ENCODE measurements at regions not wholly inside any gene's neighbourhood (a gene's known extent, or its start where the extent isn't known, plus 50 kb on each side); places are given as distances from the start of the nearest gene placed in this dataset.

- no peaks in the 10 kb centered on the region for H3K27me3 ChIP-seq (ENCODE audit: insufficient read depth, low read length, poor library complexity, severe bottlenecking)
- peaks cover 6% of the 10 kb centered on the region for H3K4me1 ChIP-seq (ENCODE audit: insufficient read depth, low read length, poor library complexity, severe bottlenecking)
- H3K4me2 ChIP-seq (ENCODE audit: low read depth, low read length, poor library complexity, severe bottlenecking), result no peak overlapping the region
- no peaks in the 10 kb centered on the region for H3K9me2 ChIP-seq (replicated peaks; ENCODE audit: low read depth, low read length)
- no peak for TF ChIP-seq CTCF (conservative IDR thresholded peaks at IDR 0.05; ENCODE audit: low read length)
- no peak for TF ChIP-seq EZH2phosphoT487 (IDR thresholded peaks at IDR 0.05; ENCODE audit: borderline replicate concordance)
- H2AFZ ChIP-seq (ENCODE audit: low read length), result peak overlapping the region; percentile 66; the same call in 1 of the 2 replicates
- H3K9ac ChIP-seq (ENCODE audit: low read depth, low read length, poor library complexity, severe bottlenecking), result peak overlapping the region; percentile 9
- no peaks in the 10 kb centered on the region for H3K79me2 ChIP-seq (ENCODE audit: insufficient read depth, low read length)
- H4K20me1 ChIP-seq (ENCODE audit: insufficient read depth, low read length, poor library complexity, severe bottlenecking), result no peaks in the 10 kb centered on the region
- H3K4me3 ChIP-seq (ENCODE audit: low read length, poor library complexity, severe bottlenecking), result no peak overlapping the region
- H3K36me3 ChIP-seq (ENCODE audit: insufficient read depth, low read length), result no peaks in the 10 kb centered on the region
- H3K9me3 ChIP-seq (ENCODE audit: insufficient read depth, low read depth, low read length), result no peaks in the 10 kb centered on the region
- H3F3A ChIP-seq (ENCODE audit: low read depth), result no peaks in the 10 kb centered on the region
Measured at GRCh38 chr5:1641041-1641440, 117.3 kb upstream of the LPCAT1 start.

GRCh38 chr5:1640421-1640881 is 116.7 kb upstream of the LPCAT1 start:
- no peak overlapping the region for H2AFZ ChIP-seq (ENCODE audit: low read length)
- H3K4me2 ChIP-seq (ENCODE audit: low read depth, low read length, poor library complexity, severe bottlenecking), result no peak overlapping the region
- no peaks in the 10 kb centered on the region for H3K9me2 ChIP-seq (replicated peaks; ENCODE audit: low read depth, low read length)
- no peaks in the 10 kb centered on the region for H3K9me3 ChIP-seq (ENCODE audit: insufficient read depth, low read depth, low read length)
- no peaks in the 10 kb centered on the region for H3F3A ChIP-seq (ENCODE audit: low read depth)
- H3K9ac ChIP-seq (ENCODE audit: low read depth, low read length, poor library complexity, severe bottlenecking), result no peak overlapping the region
- no peaks in the 10 kb centered on the region for H3K36me3 ChIP-seq (ENCODE audit: insufficient read depth, low read length)
- no peaks in the 10 kb centered on the region for H4K20me1 ChIP-seq (ENCODE audit: insufficient read depth, low read length, poor library complexity, severe bottlenecking)
- H3K27me3 ChIP-seq (ENCODE audit: insufficient read depth, low read length, poor library complexity, severe bottlenecking), result no peaks in the 10 kb centered on the region
- H3K4me1 ChIP-seq (ENCODE audit: insufficient read depth, low read length, poor library complexity, severe bottlenecking), result peaks cover 6% of the 10 kb centered on the region
- no peak overlapping the region for H3K4me3 ChIP-seq (ENCODE audit: low read length, poor library complexity, severe bottlenecking)
- no peaks in the 10 kb centered on the region for H3K79me2 ChIP-seq (ENCODE audit: insufficient read depth, low read length)
- no peak for TF ChIP-seq EZH2phosphoT487 (IDR thresholded peaks at IDR 0.05; ENCODE audit: borderline replicate concordance)
- no peak for TF ChIP-seq CTCF (conservative IDR thresholded peaks at IDR 0.05; ENCODE audit: low read length)

- Histone ChIP-seq H3K4me3 (ENCODE audit: low read length, poor library complexity, severe bottlenecking) (no peak overlapping the region), H2AFZ (ENCODE audit: low read length) (no peak overlapping the region), H3F3A (ENCODE audit: low read depth) (no peaks in the 10 kb centered on the region), H3K9ac (ENCODE audit: low read depth, low read length, poor library complexity, severe bottlenecking) (no peak overlapping the region), H3K4me2 (ENCODE audit: low read depth, low read length, poor library complexity, severe bottlenecking) (no peak overlapping the region), H3K79me2 (ENCODE audit: insufficient read depth, low read length) (no peaks in the 10 kb centered on the region), H3K27me3 (ENCODE audit: insufficient read depth, low read length, poor library complexity, severe bottlenecking) (no peaks in the 10 kb centered on the region), H3K36me3 (ENCODE audit: insufficient read depth, low read length) (no peaks in the 10 kb centered on the region), H4K20me1 (ENCODE audit: insufficient read depth, low read length, poor library complexity, severe bottlenecking) (no peaks in the 10 kb centered on the region), H3K9me2 (replicated peaks; ENCODE audit: low read depth, low read length) (no peaks in the 10 kb centered on the region), H3K4me1 (ENCODE audit: insufficient read depth, low read length, poor library complexity, severe bottlenecking) (peaks cover 6% of the 10 kb centered on the region), H3K9me3 (ENCODE audit: insufficient read depth, low read depth, low read length) (no peaks in the 10 kb centered on the region)
- TF ChIP-seq CTCF (conservative IDR thresholded peaks at IDR 0.05; ENCODE audit: low read length) (no peak), EZH2phosphoT487 (IDR thresholded peaks at IDR 0.05; ENCODE audit: borderline replicate concordance) (no peak)
Measured at GRCh38 chr5:1639757-1640156, 116.0 kb upstream of the LPCAT1 start.
